Keratinocyte (primary cell): ENCODE measurements at regions not wholly inside any gene's neighbourhood (a gene's known extent, or its start where the extent isn't known, plus 50 kb on each side); places are given as distances from the start of the nearest gene placed in this dataset.

Source experiments
- DNase-seq: peaks from one replicate; pipeline ENCODE4 v3.0.0-alpha.2; 2011; ENCODE audit warnings: low read depth, missing footprints, low spot score
- FAIRE-seq: peaks from 2 replicates; lab custom pipeline; 2011; peaks lifted over from hg19 to GRCh38; lab: Jason Lieb, UNC
- H2AFZ ChIP-seq: 2 replicates; pipeline ENCODE4 v1.6.0; 2012; ENCODE audit warnings: low read length, control low read depth, inconsistent platforms; ENCODE audit not compliant: control insufficient read depth
- H3K27ac ChIP-seq: 2 replicates; pipeline ENCODE4 v1.5.1; 2011; ENCODE audit warnings: low read length; ENCODE audit not compliant: control insufficient read depth, insufficient read depth
- H3K27me3 ChIP-seq: 3 replicates; pipeline ENCODE4 v1.6.0; 2011; ENCODE audit warnings: low read length; ENCODE audit not compliant: control insufficient read depth, insufficient read depth; ENCODE audit errors: extremely low read depth
- H3K36me3 ChIP-seq, 2 experiments: 2 replicates in 1 of 2; 3 replicates in 1 of 2; pipeline ENCODE4 v1.5.1; 2011; ENCODE audit warnings: low read length in 2 of 2, mild to moderate bottlenecking in 1 of 2; ENCODE audit not compliant: control insufficient read depth in 2 of 2, insufficient read depth in 2 of 2; ENCODE audit errors: extremely low read depth in 1 of 2
- H3K4me1 ChIP-seq: 3 replicates; pipeline ENCODE4 v1.5.1; 2011; ENCODE audit warnings: low read length; ENCODE audit not compliant: control insufficient read depth, insufficient read depth; ENCODE audit errors: extremely low read depth
- H3K4me2 ChIP-seq: 3 replicates; pipeline ENCODE4 v1.6.0; 2011; ENCODE audit warnings: low read depth, low read length; ENCODE audit not compliant: control insufficient read depth, insufficient read depth; ENCODE audit errors: extremely low read depth
- H3K4me3 ChIP-seq, 3 experiments: fragments of 200-600 bp in 1 of 3; sonication (generic) in 1 of 3; 2 replicates in 2 of 3; 3 replicates in 1 of 3; pipeline ENCODE4 v1.5.1; 2011 to 2016; ENCODE audit warnings: low read length in 3 of 3, mild to moderate bottlenecking in 3 of 3, control low read depth in 2 of 3, inconsistent platforms in 1 of 3, low read depth in 1 of 3, mixed read lengths in 1 of 3, mixed run types in 1 of 3, moderate library complexity in 1 of 3; ENCODE audit not compliant: control insufficient read depth in 2 of 3, insufficient read depth in 2 of 3; ENCODE audit errors: extremely low read depth in 1 of 3
- H3K79me2 ChIP-seq: 2 replicates; pipeline ENCODE4 v1.6.0; 2012; ENCODE audit warnings: low read length; ENCODE audit not compliant: control insufficient read depth, insufficient read depth
- H3K9ac ChIP-seq: 3 replicates; pipeline ENCODE4 v1.6.0; 2011; ENCODE audit warnings: low read length; ENCODE audit not compliant: control insufficient read depth, insufficient read depth; ENCODE audit errors: extremely low read depth
- H3K9me1 ChIP-seq: 3 replicates; pipeline ENCODE4 v1.6.0; 2011; ENCODE audit warnings: low read length; ENCODE audit not compliant: control insufficient read depth, insufficient read depth; ENCODE audit errors: extremely low read depth
- H3K9me3 ChIP-seq: 2 replicates; pipeline ENCODE4 v1.5.1; 2012; ENCODE audit warnings: low read depth, low read length; ENCODE audit not compliant: control insufficient read depth
- H4K20me1 ChIP-seq: 3 replicates; pipeline ENCODE4 v1.6.0; 2011; ENCODE audit warnings: low read length; ENCODE audit not compliant: control insufficient read depth, insufficient read depth; ENCODE audit errors: extremely low read depth
- CTCF ChIP-seq, 3 experiments: IDR thresholded peaks in 1 of 3; conservative IDR thresholded peaks in 1 of 3; optimal IDR thresholded peaks in 1 of 3; 2 replicates in 2 of 3; 3 replicates in 1 of 3; pipeline versions ENCODE3 to v1.5.1; 2011; ENCODE audit warnings: low read length in 3 of 3, mild to moderate bottlenecking in 3 of 3, moderate library complexity in 2 of 3, control low read depth in 1 of 3, inconsistent platforms in 1 of 3; ENCODE audit not compliant: insufficient read depth in 2 of 3; ENCODE audit errors: extremely low read depth in 1 of 3
- EZH2 ChIP-seq: IDR thresholded peaks from one replicate; pipeline ENCODE4 v1.6.1; 2012; ENCODE audit warnings: inconsistent platforms, mild to moderate bottlenecking, low read length, moderate library complexity
- dilution Hi-C: fragments of 300-500 bp; cut with MboI; formaldehyde crosslinking; loops from one replicate; pipeline ENCODE4 v1.7.0; 2020; ENCODE audit warnings: low sequenced_read_pairs; ENCODE audit not compliant: extremely low pct_ligation_motif_present

- dilution Hi-C loops, result no loop called here
- FAIRE-seq, result no peak
- H3K4me2 ChIP-seq, result no peak overlapping the region
- H3K4me3 ChIP-seq, result no peak overlapping the region
- no peak for DNase-seq
- H2AFZ ChIP-seq, result no peak overlapping the region
- TF ChIP-seq CTCF (optimal IDR thresholded peaks at IDR 0.05 in 1 of 3, IDR thresholded peaks at IDR 0.05 in 1 of 3, conservative IDR thresholded peaks at IDR 0.05 in 1 of 3; ENCODE audit: extremely low read depth in 1 of 3, insufficient read depth in 2 of 3, low read length in 3 of 3) (no peak), EZH2 (no peak)
- H3K27me3 ChIP-seq, result no peaks in the 10 kb centered on the region
- no peaks in the 10 kb centered on the region for H3K9me1 ChIP-seq
- H3K36me3 ChIP-seq, result no peaks in the 10 kb centered on the region
- no peak overlapping the region for H3K9ac ChIP-seq
- H4K20me1 ChIP-seq, result no peaks in the 10 kb centered on the region
- H3K4me1 ChIP-seq, result no peaks in the 10 kb centered on the region
- H3K9me3 ChIP-seq, result no peaks in the 10 kb centered on the region
- H3K27ac ChIP-seq, result no peak overlapping the region
- H3K79me2 ChIP-seq, result no peaks in the 10 kb centered on the region
Measured at GRCh38 chr3:65252266-65252665, 564.5 kb upstream of the ADAMTS9 start.

DNA sequence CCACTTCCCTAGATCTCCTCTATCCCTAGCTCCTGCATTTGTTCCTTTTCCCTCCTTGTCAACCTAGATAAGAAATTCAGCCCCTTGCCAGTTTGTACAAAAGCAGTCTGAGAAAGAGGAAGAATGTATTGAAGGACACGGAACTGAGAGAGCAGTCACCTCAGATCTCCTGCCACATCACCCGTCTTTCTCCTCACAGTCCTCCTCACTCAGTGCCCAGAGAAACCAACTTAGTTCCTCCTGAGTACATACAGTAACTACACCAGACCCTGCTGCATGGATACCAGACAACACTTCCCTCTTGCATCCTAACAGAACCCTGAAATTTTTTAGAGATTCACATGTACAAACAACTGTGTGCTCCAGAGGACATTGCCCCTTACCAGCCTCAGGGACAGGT, 563.6 kb upstream of the ADAMTS9 start:
- Histone ChIP-seq H4K20me1 (no peaks in the 10 kb centered on the region), H3K36me3 (no peaks in the 10 kb centered on the region), H3K27ac (no peak overlapping the region), H3K9me3 (no peaks in the 10 kb centered on the region), H3K9me1 (no peaks in the 10 kb centered on the region), H3K27me3 (no peaks in the 10 kb centered on the region), H3K79me2 (no peaks in the 10 kb centered on the region), H2AFZ (no peak overlapping the region), H3K4me3 (no peak overlapping the region), H3K4me2 (no peak overlapping the region), H3K9ac (no peak overlapping the region), H3K4me1 (no peaks in the 10 kb centered on the region)
- FAIRE-seq, result no peak
- DNase-seq, result no peak
- dilution Hi-C loops, result no loop called here
- TF ChIP-seq CTCF (optimal IDR thresholded peaks at IDR 0.05 in 1 of 3, IDR thresholded peaks at IDR 0.05 in 1 of 3, conservative IDR thresholded peaks at IDR 0.05 in 1 of 3; ENCODE audit: extremely low read depth in 1 of 3, insufficient read depth in 2 of 3, low read length in 3 of 3) (no peak), EZH2 (no peak)
